GM20000 (cell line): ENCODE measurements at regions not wholly inside any gene's neighbourhood (a gene's known extent, or its start where the extent isn't known, plus 50 kb on each side); places are given as distances from the start of the nearest gene placed in this dataset.

Experiments used
- DNase-seq: peaks from one replicate; pipeline ENCODE4 v3.0.0; 2012; ENCODE audit warnings: low spot score
- TF ChIP-seq, protein P1 (sequence below): IDR thresholded peaks from 2 replicates; pipeline ENCODE4 v1.5.1; 2012; ENCODE audit warnings: mild to moderate bottlenecking, control low read depth; ENCODE audit errors: extremely low read depth, missing control alignments

GRCh38 chr11:19579957-19580356 lies 132.7 kb upstream of the NAV2 start:
- no peak for DNase-seq
- TF ChIP-seq, protein P1, sequence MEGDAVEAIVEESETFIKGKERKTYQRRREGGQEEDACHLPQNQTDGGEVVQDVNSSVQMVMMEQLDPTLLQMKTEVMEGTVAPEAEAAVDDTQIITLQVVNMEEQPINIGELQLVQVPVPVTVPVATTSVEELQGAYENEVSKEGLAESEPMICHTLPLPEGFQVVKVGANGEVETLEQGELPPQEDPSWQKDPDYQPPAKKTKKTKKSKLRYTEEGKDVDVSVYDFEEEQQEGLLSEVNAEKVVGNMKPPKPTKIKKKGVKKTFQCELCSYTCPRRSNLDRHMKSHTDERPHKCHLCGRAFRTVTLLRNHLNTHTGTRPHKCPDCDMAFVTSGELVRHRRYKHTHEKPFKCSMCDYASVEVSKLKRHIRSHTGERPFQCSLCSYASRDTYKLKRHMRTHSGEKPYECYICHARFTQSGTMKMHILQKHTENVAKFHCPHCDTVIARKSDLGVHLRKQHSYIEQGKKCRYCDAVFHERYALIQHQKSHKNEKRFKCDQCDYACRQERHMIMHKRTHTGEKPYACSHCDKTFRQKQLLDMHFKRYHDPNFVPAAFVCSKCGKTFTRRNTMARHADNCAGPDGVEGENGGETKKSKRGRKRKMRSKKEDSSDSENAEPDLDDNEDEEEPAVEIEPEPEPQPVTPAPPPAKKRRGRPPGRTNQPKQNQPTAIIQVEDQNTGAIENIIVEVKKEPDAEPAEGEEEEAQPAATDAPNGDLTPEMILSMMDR = no peak

GRCh38 chr11:19578871-19579270 lies 133.8 kb upstream of the NAV2 start:
- TF ChIP-seq, protein P1 = no peak
- no peak for DNase-seq

- DNase-seq = no peak
Observed at GRCh38 chr11:19577976-19578619, 134.5 kb upstream of the NAV2 start.

GRCh38 chr11:19577391-19577975 lies 135.2 kb upstream of the NAV2 start:
- DNase-seq = no peak
- TF ChIP-seq, protein P1 = no peak

More at GRCh38 chr11:19577976-19578619, 134.5 kb upstream of the NAV2 start:
- TF ChIP-seq, protein P1 = no peak

- TF ChIP-seq, protein P1 = no peak
- no peak for DNase-seq
Observed at GRCh38 chr11:19576903-19577302, 135.7 kb upstream of the NAV2 start.

- TF ChIP-seq, protein P1 = no peak
Observed at GRCh38 chr11:19576054-19576453, 136.6 kb upstream of the NAV2 start.

GRCh38 chr11:19574916-19575315 lies 137.7 kb upstream of the NAV2 start:
- TF ChIP-seq, protein P1 = no peak
- no peak for DNase-seq

More at GRCh38 chr11:19576054-19576453, 136.6 kb upstream of the NAV2 start:
- DNase-seq = no peak
